ENCODE measurements at regions not wholly inside any gene's neighbourhood (a gene's known extent, or its start where the extent isn't known, plus 50 kb on each side); places are given as distances from the start of the nearest gene placed in this dataset.

- CTCF ChIA-PET = interaction anchor here (1.1 kb wide), 1 partner anchor 8 kb away, joined by 3 read pairs; no protein-coding TSS in a partner anchor
- POLR2A ChIA-PET = no interaction called here
These were observed 100.3 kb upstream of the GRIK3 start for GRCh38 chr1:37134599-37134998.

GRCh38 chr1:37135032-37135431 lies 100.7 kb upstream of the GRIK3 start:
- CTCF ChIA-PET = interaction anchor here (1.1 kb wide), 1 partner anchor 9 kb away, joined by 3 read pairs; no protein-coding TSS in a partner anchor
- POLR2A ChIA-PET = no interaction called here

More at GRCh38 chr1:37134599-37134998, 100.3 kb upstream of the GRIK3 start:
- TF ChIP-seq CTCF (IDR thresholded peaks at IDR 0.05; ENCODE audit: control extremely low read depth, extremely low read depth, low read depth, missing control alignments) = no peak
- DNase-seq (ENCODE audit: extremely low spot score) = no peak

GRCh38 chr1:37137014-37137413 lies 102.7 kb upstream of the GRIK3 start:
- CTCF ChIA-PET = no interaction called here
- no peak for DNase-seq (ENCODE audit: extremely low spot score)
- POLR2A ChIA-PET = no interaction called here
- TF ChIP-seq CTCF (IDR thresholded peaks at IDR 0.05; ENCODE audit: control extremely low read depth, extremely low read depth, low read depth, missing control alignments) = no peak

More at GRCh38 chr1:37135032-37135431, 100.7 kb upstream of the GRIK3 start:
- DNase-seq (ENCODE audit: extremely low spot score) = no peak
- TF ChIP-seq CTCF (IDR thresholded peaks at IDR 0.05; ENCODE audit: control extremely low read depth, extremely low read depth, low read depth, missing control alignments) = no peak

GRCh38 chr1:37137601-37138000 lies 103.3 kb upstream of the GRIK3 start:
- POLR2A ChIA-PET = no interaction called here
- no peak for TF ChIP-seq CTCF (IDR thresholded peaks at IDR 0.05; ENCODE audit: control extremely low read depth, extremely low read depth, low read depth, missing control alignments)
- CTCF ChIA-PET = interaction anchor here (1.1 kb wide), 1 partner anchor 297 kb away, joined by 3 read pairs; no protein-coding TSS in a partner anchor
- no peak for DNase-seq (ENCODE audit: extremely low spot score)

- no peak for TF ChIP-seq CTCF (IDR thresholded peaks at IDR 0.05; ENCODE audit: control extremely low read depth, extremely low read depth, low read depth, missing control alignments)
- POLR2A ChIA-PET = no interaction called here
- no peak for DNase-seq (ENCODE audit: extremely low spot score)
- CTCF ChIA-PET = interaction anchor here (1.3 kb wide), 1 partner anchor 14 kb away, joined by 3 read pairs; no protein-coding TSS in a partner anchor
These were observed 109.5 kb upstream of the GRIK3 start for GRCh38 chr1:37143800-37144199.

GRCh38 chr1:37146071-37146470 lies 111.8 kb upstream of the GRIK3 start:
- POLR2A ChIA-PET = no interaction called here
- DNase-seq (ENCODE audit: extremely low spot score) = no peak

More at GRCh38 chr1:37146071-37146470, 111.8 kb upstream of the GRIK3 start:
- no peak for TF ChIP-seq CTCF (IDR thresholded peaks at IDR 0.05; ENCODE audit: control extremely low read depth, extremely low read depth, low read depth, missing control alignments)
- CTCF ChIA-PET = no interaction called here
